ENCODE measurements at regions not wholly inside any gene's neighbourhood (a gene's known extent, or its start where the extent isn't known, plus 50 kb on each side); places are given as distances from the start of the nearest gene placed in this dataset.

DNA sequence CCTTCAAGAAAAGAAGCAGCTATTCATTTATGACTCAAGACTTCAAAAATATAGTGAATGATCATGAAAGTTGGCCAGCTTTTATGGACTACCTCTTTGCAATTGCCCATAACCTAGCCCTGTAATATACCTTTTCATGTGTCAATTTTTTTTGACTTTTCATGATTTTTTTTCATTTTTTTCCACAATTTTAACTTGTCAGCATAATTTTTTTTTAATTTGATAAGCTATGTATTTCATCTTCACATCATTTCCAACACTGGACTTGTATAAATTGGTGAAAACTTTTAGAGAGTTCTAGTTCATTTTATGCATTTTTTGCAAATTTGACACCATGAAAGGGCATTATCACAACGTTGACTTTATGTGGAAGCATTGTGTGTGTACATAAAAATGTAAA is 220.8 kb upstream of the NFE2L3 start:
- Histone ChIP-seq H3K36me3 (no peaks in the 10 kb centered on the region), H3K9me3 (no peaks in the 10 kb centered on the region), H3K4me1 (ENCODE audit: insufficient read depth) (no peaks in the 10 kb centered on the region), H3K27me3 (no peaks in the 10 kb centered on the region), H3K27ac (no peak overlapping the region), H3K4me3 (no peak overlapping the region)
- no peak for DNase-seq
- intact Hi-C loops (cut with DNase I) = no loop called here
- TF ChIP-seq POLR2A (IDR thresholded peaks at IDR 0.05) (no peak), EP300 (IDR thresholded peaks at IDR 0.05) (no peak)
- TF ChIP-seq, protein P1, sequence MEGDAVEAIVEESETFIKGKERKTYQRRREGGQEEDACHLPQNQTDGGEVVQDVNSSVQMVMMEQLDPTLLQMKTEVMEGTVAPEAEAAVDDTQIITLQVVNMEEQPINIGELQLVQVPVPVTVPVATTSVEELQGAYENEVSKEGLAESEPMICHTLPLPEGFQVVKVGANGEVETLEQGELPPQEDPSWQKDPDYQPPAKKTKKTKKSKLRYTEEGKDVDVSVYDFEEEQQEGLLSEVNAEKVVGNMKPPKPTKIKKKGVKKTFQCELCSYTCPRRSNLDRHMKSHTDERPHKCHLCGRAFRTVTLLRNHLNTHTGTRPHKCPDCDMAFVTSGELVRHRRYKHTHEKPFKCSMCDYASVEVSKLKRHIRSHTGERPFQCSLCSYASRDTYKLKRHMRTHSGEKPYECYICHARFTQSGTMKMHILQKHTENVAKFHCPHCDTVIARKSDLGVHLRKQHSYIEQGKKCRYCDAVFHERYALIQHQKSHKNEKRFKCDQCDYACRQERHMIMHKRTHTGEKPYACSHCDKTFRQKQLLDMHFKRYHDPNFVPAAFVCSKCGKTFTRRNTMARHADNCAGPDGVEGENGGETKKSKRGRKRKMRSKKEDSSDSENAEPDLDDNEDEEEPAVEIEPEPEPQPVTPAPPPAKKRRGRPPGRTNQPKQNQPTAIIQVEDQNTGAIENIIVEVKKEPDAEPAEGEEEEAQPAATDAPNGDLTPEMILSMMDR (IDR thresholded peaks at IDR 0.05) = no peak
- WGBS, 3 donors = 62 to 70% (median 65%) methylated on average over 1 of the region's 1 CpG

DNA sequence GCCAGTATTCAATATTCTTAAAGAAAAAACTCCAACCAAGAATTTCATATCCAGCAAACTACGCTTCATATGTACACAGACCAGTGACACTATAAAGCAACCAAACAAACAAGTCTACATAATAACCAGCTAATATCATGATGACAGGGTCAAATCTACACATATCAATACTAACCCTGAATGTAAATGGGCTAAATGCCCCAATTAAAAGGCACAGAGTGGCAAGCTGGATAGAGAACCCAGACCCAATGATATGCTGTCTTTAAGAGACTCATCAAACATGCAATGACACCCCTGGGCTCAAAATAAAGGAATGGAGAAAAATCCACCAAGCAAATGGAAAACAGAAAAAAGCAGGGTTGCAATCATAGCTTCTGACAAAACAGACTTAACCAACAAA is 218.1 kb upstream of the NFE2L3 start:
- 91 to 97% (median 91%) methylated on average over 1 of the region's 1 CpG for WGBS, 3 donors
- intact Hi-C loops (cut with DNase I) = no loop called here
- no peak for TF ChIP-seq POLR2A (IDR thresholded peaks at IDR 0.05)
- TF ChIP-seq EP300 (IDR thresholded peaks at IDR 0.05) = no peak
- TF ChIP-seq, protein P1 (IDR thresholded peaks at IDR 0.05) = no peak
- H3K27me3 ChIP-seq = no peaks in the 10 kb centered on the region
- H3K4me1 ChIP-seq (ENCODE audit: insufficient read depth) = no peaks in the 10 kb centered on the region
- no peak for DNase-seq
- H3K9me3 ChIP-seq = no peaks in the 10 kb centered on the region
- no peaks in the 10 kb centered on the region for H3K36me3 ChIP-seq
- no peak overlapping the region for H3K4me3 ChIP-seq
- H3K27ac ChIP-seq = no peak overlapping the region

DNA sequence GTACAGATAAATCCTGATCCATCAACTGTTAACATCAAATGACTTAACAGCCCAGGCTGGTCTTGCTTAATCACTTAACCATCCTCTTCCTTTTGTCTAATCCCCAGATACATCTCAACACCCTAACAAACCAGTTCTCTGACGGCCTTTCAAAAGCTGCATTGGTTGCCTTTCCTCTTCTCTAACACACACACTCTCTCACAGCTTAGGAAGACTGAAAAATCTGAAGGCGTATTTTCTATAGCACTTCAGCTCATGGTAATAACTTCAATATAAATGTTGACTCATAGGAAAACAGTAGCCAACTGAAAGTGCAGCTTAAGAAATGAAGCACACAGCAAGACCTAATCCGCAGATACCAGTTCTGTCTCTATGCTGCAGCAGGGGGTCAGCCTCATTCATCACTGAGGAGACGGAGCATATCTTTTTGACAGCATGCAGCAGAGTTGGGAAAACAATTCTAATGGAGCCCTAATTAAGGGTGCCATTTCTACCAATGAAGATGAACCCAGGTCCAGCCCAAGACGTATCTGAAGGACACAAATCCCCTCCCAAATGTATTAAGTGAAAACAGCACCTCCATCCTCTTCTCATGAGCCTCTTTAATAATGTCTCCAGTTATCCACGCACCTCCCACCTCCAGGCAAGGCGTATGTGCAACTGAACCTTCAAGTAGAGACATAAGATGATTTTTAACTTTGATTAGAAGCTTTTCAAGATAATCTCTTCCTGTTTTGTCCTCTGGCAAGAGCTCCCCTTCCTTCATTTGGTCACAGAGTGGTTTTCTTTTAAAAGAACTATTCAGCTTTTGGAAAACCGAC is 211.7 kb upstream of the NFE2L3 start:
- no peak overlapping the region for H3K27ac ChIP-seq
- intact Hi-C loops (cut with DNase I) = no loop called here

DNA sequence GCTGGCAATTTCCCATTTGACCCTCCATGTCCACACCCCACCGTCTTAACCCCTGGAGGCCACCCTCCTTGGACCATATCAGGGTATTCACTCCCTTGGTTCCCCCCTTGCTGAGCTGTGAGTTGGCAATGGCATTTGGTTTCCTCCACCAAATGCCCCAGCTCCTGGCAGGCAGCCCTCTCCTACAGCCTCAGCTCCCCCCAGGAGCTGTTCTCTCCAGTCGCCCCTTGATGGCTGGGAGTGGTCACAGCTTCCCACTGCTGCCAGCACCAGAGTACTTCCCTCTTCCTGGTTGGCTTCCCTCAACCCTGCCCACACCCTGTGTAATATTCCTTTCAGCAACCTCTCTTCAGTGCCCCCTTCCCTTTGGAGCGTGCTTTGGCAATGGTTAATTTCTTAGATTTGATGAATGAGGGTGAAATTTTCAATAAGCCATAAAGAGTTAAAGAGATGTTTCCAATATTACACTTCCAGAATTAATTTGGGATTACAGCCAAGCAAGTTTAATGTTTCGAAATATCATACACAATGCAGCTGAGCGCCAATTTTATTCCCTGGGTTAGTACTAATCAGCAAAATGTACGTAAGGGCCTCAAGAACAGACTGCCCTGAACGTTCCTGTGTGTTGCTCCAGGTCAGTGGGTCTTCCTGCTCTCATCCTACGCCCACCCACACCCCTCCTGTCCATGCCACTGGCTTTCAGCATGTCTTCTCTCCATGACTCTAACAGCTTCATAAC is 207.1 kb upstream of the NFE2L3 start:
- no peak for TF ChIP-seq EP300 (IDR thresholded peaks at IDR 0.05)
- TF ChIP-seq, protein P1 (IDR thresholded peaks at IDR 0.05) = no peak
- TF ChIP-seq POLR2A (IDR thresholded peaks at IDR 0.05) = no peak
- Histone ChIP-seq H3K27ac (no peak overlapping the region), H3K36me3 (no peaks in the 10 kb centered on the region), H3K9me3 (no peaks in the 10 kb centered on the region), H3K27me3 (no peaks in the 10 kb centered on the region), H3K4me1 (ENCODE audit: insufficient read depth) (peaks cover 2% of the 10 kb centered on the region), H3K4me3 (no peak overlapping the region)
- 24 to 35% (median 31%) methylated on average over 8 of the region's 8 CpGs for WGBS, 3 donors
- no peak for DNase-seq
- intact Hi-C loops (cut with DNase I) = no loop called here

More for the DNA sequence above, 211.7 kb upstream of the NFE2L3 start:
- H3K4me3 ChIP-seq = no peak overlapping the region
- H3K4me1 ChIP-seq (ENCODE audit: insufficient read depth) = no peaks in the 10 kb centered on the region
- WGBS, 3 donors = 43 to 53% (median 46%) methylated on average over 8 of the region's 8 CpGs
- no peaks in the 10 kb centered on the region for H3K9me3 ChIP-seq
- TF ChIP-seq POLR2A (IDR thresholded peaks at IDR 0.05) (no peak), EP300 (IDR thresholded peaks at IDR 0.05) (no peak)
- TF ChIP-seq, protein P1 (IDR thresholded peaks at IDR 0.05) = no peak
- no peaks in the 10 kb centered on the region for H3K27me3 ChIP-seq
- H3K36me3 ChIP-seq = no peaks in the 10 kb centered on the region
- DNase-seq = no peak
